ENCODE measurements at regions not wholly inside any gene's neighbourhood (a gene's known extent, or its start where the extent isn't known, plus 50 kb on each side); places are given as distances from the start of the nearest gene placed in this dataset.
"Not testable (repeated sequence)": the region's sequence is repeated elsewhere in the genome, so short reads cannot be mapped to it uniquely, and the experiment has no call there.

DNA sequence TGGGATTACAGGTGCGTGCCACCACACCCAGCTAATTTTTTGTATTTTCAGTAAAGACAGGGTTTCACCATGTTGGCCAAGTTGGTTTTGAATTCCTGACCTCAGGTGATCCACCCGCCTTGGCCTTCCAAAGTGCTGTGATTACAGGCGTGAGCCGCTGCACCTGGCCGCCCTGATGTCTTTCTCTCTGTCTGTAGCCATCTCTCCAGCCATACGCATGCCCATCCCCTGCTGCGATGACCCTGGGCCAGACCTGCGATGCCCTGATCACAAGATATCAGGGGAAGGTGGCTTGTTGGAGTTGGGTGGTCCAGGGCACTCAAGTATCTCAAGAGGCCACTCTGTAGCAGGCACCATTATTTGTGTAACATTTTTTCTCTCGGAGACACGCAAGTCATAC is 54.4 kb upstream of the RBFOX2 start:
- ChIA-PET CTCF (no interaction called here), POLR2A (ENCODE audit: unreplicated experiment) (no interaction called here)
- no peaks in the 10 kb centered on the region for H3K79me2 ChIP-seq (ENCODE audit: low read depth)
- intact Hi-C loops (cut with micrococcal nuclease; ENCODE audit: unreplicated experiment), result no loop called here
- H3K4me1 ChIP-seq (replicated peaks; ENCODE audit: insufficient read depth), result peaks cover 5% of the 10 kb centered on the region; the same call in 1 of the 2 replicates
- no peaks in the 10 kb centered on the region for H3K27me3 ChIP-seq (ENCODE audit: insufficient read depth, low read depth)
- no peaks in the 10 kb centered on the region for H3F3A ChIP-seq (ENCODE audit: insufficient read depth, low read depth)
- H3K36me3 ChIP-seq (ENCODE audit: low read depth), result no peaks in the 10 kb centered on the region
- TF ChIP-seq, protein P1, sequence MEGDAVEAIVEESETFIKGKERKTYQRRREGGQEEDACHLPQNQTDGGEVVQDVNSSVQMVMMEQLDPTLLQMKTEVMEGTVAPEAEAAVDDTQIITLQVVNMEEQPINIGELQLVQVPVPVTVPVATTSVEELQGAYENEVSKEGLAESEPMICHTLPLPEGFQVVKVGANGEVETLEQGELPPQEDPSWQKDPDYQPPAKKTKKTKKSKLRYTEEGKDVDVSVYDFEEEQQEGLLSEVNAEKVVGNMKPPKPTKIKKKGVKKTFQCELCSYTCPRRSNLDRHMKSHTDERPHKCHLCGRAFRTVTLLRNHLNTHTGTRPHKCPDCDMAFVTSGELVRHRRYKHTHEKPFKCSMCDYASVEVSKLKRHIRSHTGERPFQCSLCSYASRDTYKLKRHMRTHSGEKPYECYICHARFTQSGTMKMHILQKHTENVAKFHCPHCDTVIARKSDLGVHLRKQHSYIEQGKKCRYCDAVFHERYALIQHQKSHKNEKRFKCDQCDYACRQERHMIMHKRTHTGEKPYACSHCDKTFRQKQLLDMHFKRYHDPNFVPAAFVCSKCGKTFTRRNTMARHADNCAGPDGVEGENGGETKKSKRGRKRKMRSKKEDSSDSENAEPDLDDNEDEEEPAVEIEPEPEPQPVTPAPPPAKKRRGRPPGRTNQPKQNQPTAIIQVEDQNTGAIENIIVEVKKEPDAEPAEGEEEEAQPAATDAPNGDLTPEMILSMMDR (conservative IDR thresholded peaks at IDR 0.05), result no peak
- no peak for TF ChIP-seq EZH2 (IDR thresholded peaks at IDR 0.05; ENCODE audit: low read depth)
- no peak for DNase-seq
- no peak overlapping the region for H3K4me3 ChIP-seq
- H3K27ac ChIP-seq, result no peak overlapping the region
- BruUV-seq (replicated peaks), result no TSS peak
- no peaks in the 10 kb centered on the region for H3K9me2 ChIP-seq (ENCODE audit: insufficient read depth)
- no peaks in the 10 kb centered on the region for H4K20me1 ChIP-seq (ENCODE audit: insufficient read depth)
- no peaks in the 10 kb centered on the region for H3K9me3 ChIP-seq (ENCODE audit: insufficient read depth, low read depth)
- H2AFZ ChIP-seq, result no peak overlapping the region
- no peak overlapping the region for H3K4me2 ChIP-seq

DNA sequence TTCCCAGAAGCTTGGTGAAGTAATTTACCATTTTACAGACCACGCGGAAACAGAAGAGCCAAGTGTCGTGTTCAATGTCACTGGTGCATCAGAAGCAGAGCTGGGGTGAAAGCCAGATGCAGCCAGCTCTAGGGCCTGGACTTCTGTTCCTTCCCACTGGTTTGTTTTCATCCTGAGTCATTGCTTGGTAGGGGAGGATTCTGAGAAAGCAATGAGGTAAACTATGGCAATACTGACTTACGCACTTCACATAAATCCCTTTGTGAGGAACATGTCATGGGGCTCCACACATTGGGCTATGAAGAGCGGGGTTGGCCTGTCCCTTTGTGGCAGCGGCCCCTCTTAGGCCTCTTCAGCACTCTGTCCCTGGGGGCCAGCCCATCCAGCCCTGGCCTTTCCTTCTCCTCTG is 52.4 kb upstream of the RBFOX2 start:
- no peak for DNase-seq

DNA sequence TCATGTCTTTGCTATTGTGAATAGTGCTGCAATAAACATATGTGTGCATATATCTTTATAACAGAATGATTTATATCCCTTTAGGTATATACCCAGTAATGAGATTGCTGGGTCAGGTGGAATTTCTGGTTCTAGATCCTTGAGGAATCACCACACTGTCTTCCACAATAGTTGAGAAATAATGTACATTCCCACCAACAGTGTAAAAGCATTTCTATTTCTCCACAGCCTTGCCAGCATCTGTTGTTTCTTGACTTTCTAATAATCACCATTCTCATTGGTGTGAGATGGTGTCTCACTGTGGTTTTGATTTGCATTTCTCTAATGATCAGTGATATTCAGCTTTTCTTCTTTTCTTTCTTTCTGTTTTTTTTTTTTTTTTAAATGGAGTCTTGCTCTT is 51.7 kb upstream of the RBFOX2 start:
- H4K20me1 ChIP-seq (ENCODE audit: insufficient read depth); H3K36me3 ChIP-seq (ENCODE audit: low read depth); DNase-seq; H3K9me3 ChIP-seq (ENCODE audit: insufficient read depth, low read depth); H3F3A ChIP-seq (ENCODE audit: insufficient read depth, low read depth); BruUV-seq (replicated peaks); CTCF ChIA-PET; H3K4me1 ChIP-seq (replicated peaks; ENCODE audit: insufficient read depth); H3K27me3 ChIP-seq (ENCODE audit: insufficient read depth, low read depth); H3K9me2 ChIP-seq (ENCODE audit: insufficient read depth); intact Hi-C loops (cut with micrococcal nuclease; ENCODE audit: unreplicated experiment); POLR2A ChIA-PET (ENCODE audit: unreplicated experiment); H3K4me3 ChIP-seq; H3K4me2 ChIP-seq; H3K79me2 ChIP-seq (ENCODE audit: low read depth); H2AFZ ChIP-seq; H3K27ac ChIP-seq: not testable (repeated sequence)

More for the DNA sequence above, 52.4 kb upstream of the RBFOX2 start:
- H3K79me2 ChIP-seq (ENCODE audit: low read depth), result no peaks in the 10 kb centered on the region
- BruUV-seq (replicated peaks), result no TSS peak
- no peaks in the 10 kb centered on the region for H3K9me3 ChIP-seq (ENCODE audit: insufficient read depth, low read depth)
- no peaks in the 10 kb centered on the region for H3F3A ChIP-seq (ENCODE audit: insufficient read depth, low read depth)
- H3K27me3 ChIP-seq (ENCODE audit: insufficient read depth, low read depth), result no peaks in the 10 kb centered on the region
- no peak overlapping the region for H3K27ac ChIP-seq
- no peaks in the 10 kb centered on the region for H4K20me1 ChIP-seq (ENCODE audit: insufficient read depth)
- TF ChIP-seq, protein P1 (conservative IDR thresholded peaks at IDR 0.05), result no peak
- no peak for TF ChIP-seq EZH2 (IDR thresholded peaks at IDR 0.05; ENCODE audit: low read depth)
- H3K36me3 ChIP-seq (ENCODE audit: low read depth), result no peaks in the 10 kb centered on the region
- no peak overlapping the region for H3K4me2 ChIP-seq
- intact Hi-C loops (cut with micrococcal nuclease; ENCODE audit: unreplicated experiment), result no loop called here
- H2AFZ ChIP-seq, result no peak overlapping the region
- H3K9me2 ChIP-seq (ENCODE audit: insufficient read depth), result no peaks in the 10 kb centered on the region
- CTCF ChIA-PET, result no interaction called here
- peaks cover 4% of the 10 kb centered on the region; the same call in 1 of the 2 replicates for H3K4me1 ChIP-seq (replicated peaks; ENCODE audit: insufficient read depth)
- H3K4me3 ChIP-seq, result no peak overlapping the region
- POLR2A ChIA-PET (ENCODE audit: unreplicated experiment), result no interaction called here

DNA sequence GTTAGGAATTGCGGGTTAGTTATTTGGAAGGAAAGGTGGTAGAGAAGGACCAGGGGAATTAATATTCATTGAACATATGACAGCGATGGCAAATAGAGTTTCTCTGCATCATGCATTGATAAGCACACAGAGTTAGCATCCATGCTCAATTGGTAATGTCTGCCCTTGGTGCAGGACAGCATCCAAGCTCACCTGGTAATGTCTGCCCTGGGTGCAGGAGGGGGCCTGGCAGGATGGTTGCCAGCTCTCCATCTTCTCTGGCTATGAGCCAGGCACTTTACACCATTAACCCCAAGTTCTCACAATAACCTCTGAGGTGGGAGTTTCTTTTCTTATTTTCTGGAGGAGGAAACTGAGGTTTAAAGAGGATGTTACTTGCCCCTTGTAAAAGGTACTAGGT is 50.4 kb upstream of the RBFOX2 start:
- intact Hi-C loops (cut with micrococcal nuclease; ENCODE audit: unreplicated experiment), result no loop called here
- Histone ChIP-seq H3K36me3 (ENCODE audit: low read depth) (no peaks in the 10 kb centered on the region), H3K4me1 (replicated peaks; ENCODE audit: insufficient read depth) (no peaks in the 10 kb centered on the region), H3F3A (ENCODE audit: insufficient read depth, low read depth) (no peaks in the 10 kb centered on the region), H3K79me2 (ENCODE audit: low read depth) (no peaks in the 10 kb centered on the region), H4K20me1 (ENCODE audit: insufficient read depth) (no peaks in the 10 kb centered on the region), H3K9me3 (ENCODE audit: insufficient read depth, low read depth) (no peaks in the 10 kb centered on the region), H2AFZ (no peak overlapping the region), H3K4me3 (no peak overlapping the region), H3K27ac (no peak overlapping the region), H3K27me3 (ENCODE audit: insufficient read depth, low read depth) (no peaks in the 10 kb centered on the region), H3K4me2 (no peak overlapping the region), H3K9me2 (ENCODE audit: insufficient read depth) (no peaks in the 10 kb centered on the region)
- TF ChIP-seq EZH2 (IDR thresholded peaks at IDR 0.05; ENCODE audit: low read depth), result no peak
- TF ChIP-seq, protein P1 (conservative IDR thresholded peaks at IDR 0.05), result no peak
- CTCF ChIA-PET, result no interaction called here
- POLR2A ChIA-PET (ENCODE audit: unreplicated experiment), result no interaction called here
- no peak for DNase-seq
- no TSS peak for BruUV-seq (replicated peaks)

All from PC-9 (cell line).